GM18870 (cell line): ENCODE measurements at regions not wholly inside any gene's neighbourhood (a gene's known extent, or its start where the extent isn't known, plus 50 kb on each side); places are given as distances from the start of the nearest gene placed in this dataset.

Experiments used
- ATAC-seq: cut with Tn5 transposase; IDR thresholded peaks from one replicate; pipeline ENCODE4 v1.9.1; 2021; ENCODE audit warnings: moderate library complexity; ENCODE audit not compliant: unreplicated experiment

- no peak for ATAC-seq
These were observed 73.1 kb downstream of the RTP5 start for GRCh38 chr2:241942416-241943208.

GRCh38 chr2:241943209-241943850 lies 73.8 kb downstream of the RTP5 start:
- no peak for ATAC-seq

DNA sequence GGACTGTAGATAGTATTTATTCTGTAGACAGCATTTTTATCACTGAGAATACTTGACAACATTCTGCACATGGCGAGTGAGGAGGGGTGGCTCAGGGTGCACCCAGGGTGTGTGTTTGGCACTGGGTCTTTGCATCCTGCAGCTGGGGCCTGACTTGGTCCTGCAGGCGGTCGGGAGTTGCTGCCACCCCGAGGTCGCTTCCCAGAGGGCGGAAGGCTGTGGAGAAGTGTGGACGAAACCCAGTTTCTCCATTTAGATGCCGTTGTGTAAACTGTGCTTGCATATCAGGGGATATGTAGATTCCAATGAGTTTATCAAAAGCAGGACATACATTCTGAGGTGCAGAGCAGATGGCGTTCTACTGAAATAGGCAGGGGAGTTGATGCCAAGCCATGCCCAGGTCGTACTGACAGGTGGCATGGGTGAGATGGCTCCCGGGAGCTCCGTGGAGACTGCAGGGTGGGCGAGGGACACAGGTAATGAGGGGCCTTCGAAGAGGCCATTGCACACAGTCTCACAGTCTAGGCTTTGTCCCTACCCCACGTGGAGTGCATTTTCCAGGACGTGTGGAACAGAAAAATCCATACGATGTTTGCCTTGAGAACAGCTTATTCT lies 74.5 kb downstream of the RTP5 start:
- ATAC-seq = no peak

DNA sequence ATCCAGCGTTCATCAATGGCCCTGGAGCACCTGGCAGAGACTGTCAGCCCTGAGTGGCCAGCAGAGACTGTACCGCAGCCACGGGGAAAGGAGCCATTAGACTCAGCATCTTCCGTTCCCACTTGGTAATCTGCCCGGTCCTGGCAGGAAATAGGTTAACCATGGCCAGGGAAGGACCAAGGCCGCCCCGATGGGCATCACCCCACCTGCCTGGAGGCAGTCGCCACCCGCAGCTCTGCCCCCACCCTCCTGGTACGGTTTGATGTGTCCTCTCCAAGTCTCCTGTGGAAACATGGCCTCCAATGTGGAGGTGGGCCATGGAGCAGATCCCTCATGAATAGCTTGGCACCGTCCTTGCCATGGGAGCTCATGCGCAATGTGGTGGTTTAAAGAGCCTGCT lies 75.3 kb downstream of the RTP5 start:
- no peak for ATAC-seq

DNA sequence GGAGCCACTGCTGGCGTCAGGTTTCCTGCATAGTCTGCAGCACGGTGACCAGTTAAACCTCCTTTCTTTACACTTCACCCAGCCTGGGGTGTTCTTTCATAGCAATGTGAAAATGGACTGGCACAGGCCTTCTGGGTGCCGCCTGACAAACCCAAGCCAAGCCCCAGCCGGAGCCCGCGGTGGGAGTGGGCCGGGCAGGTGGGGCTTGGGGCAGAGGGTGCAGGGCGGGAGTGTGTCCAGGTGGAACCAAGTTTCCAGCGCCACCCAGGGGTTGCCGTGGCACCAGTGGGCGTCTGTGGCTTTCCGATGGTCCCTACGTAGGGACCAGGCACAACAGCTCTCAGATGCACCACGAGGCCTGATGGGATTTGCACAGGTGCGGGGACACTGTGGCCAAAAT lies 75.8 kb downstream of the RTP5 start:
- no peak for ATAC-seq

- no peak for ATAC-seq
These were observed 76.3 kb downstream of the RTP5 start for GRCh38 chr2:241945803-241946202.

DNA sequence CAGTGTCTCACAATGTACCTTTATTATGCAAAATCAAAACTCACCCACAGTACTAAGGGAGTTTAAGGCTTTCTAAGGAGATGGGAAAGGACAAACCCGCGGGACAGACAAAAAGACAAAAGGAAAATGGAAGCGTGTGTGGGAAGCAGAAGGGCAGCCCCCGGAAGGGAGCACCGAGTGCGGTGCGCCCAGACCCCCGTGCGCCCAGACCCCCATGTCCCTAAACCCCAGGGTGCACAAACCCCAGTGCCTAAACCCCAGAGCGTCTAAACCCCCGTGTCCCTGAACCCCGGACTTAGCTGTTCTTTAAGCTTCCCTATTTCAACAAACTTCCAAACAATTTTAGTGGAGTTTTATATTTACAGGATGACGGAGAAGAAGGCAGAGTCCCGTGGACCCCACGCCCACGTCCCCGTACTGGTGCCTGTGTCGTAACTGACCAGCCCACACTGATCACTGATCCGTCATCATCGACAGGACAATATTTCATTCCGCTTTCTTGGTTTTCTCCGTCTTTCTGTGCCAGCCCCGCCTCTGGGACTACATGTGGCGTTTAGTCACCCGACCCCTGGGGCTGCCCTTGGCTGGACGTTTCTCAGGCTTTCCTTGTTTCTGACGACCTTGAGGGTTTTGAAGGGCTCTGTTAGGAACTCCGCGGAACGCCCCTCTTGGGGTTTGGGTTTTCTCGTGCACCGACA lies 76.9 kb downstream of the RTP5 start:
- no peak for ATAC-seq

DNA sequence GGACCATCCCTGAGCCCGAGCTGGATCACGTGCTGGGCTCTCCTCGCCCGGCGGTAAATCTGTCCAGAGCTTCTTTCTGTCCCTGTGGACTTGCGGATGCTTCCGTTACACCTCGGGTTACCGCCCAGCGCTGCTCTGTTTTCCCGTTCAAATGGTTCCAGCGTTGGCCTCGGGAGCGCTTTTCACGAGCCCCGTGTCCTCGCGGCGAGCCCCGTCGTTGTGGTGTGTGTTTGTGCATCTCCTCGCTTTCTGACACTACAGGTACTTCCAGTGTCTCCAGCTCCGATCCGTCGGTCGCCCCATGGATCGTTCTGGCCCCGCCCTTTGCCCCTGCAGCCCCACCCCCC lies 77.4 kb downstream of the RTP5 start:
- no peak for ATAC-seq

DNA sequence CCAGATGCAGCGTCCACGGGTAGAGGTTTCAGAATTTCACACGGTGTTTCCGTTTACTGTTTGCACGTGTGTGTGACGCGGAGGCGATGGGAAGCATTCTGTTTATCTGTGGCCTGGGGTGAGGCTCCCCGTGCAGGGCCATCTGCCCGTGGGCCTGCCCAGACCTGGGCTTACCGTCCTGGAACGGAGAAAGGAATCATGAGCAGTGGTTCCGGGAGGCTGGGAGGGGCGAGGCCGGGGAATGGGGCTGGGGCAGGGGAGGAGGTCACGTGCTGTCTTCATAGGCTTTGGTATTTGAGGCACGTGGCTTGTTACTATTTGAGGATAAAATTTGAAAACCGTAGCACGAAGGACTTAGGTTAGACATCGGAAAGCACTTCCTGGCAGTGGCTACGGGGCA lies 77.9 kb downstream of the RTP5 start:
- no peak for ATAC-seq

DNA sequence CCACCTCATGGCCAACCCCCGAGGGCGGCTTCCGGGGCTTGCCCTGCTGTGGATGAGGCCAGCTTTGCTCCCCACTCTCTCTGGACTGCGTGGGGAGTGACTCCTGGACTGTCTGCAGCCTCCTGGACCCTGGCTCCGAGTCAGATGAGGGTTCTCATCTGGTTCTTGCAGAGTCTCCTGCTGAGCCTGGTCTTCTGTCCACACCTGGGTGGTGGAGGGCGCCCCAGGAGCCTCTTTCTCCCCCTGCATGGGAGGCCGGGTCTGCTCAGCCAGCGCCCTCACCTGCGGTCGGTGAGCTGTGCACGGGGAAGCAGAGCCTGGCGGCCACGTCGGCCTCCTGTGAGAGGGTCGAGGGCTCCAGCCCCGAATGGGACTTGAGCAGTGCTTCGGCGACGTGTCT lies 78.3 kb downstream of the RTP5 start:
- no peak for ATAC-seq

DNA sequence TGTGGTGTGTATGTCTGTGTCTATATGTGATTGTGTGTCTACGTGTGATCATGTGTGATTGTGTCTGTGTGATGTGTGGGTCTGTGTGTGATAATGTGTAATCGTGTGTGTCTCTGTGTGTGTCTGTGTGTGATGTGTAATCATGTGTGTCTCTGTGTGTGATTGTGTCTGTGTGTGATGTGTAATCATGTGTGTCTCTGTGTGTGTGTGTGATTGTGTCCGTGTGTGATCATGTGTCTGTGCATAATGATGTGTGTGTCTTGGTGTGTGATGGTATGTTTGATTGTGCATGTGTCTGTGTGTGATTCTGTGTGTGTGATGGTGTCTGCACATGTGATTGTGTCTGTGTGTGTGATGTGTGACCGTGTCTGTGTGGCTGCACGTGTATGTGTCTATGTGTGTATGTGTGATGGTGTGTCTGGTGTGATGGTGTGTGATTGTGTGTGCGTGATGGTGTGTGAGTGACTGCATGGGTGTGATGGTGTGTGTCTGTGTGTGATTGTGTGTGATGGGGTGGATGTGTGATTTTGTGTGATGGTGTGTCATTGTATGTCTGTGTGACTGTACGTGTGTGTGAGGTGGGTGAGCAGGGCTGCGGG lies 78.9 kb downstream of the RTP5 start:
- ATAC-seq = no peak

- no peak for ATAC-seq
These were observed 79.6 kb downstream of the RTP5 start for GRCh38 chr2:241948901-241949735.

DNA sequence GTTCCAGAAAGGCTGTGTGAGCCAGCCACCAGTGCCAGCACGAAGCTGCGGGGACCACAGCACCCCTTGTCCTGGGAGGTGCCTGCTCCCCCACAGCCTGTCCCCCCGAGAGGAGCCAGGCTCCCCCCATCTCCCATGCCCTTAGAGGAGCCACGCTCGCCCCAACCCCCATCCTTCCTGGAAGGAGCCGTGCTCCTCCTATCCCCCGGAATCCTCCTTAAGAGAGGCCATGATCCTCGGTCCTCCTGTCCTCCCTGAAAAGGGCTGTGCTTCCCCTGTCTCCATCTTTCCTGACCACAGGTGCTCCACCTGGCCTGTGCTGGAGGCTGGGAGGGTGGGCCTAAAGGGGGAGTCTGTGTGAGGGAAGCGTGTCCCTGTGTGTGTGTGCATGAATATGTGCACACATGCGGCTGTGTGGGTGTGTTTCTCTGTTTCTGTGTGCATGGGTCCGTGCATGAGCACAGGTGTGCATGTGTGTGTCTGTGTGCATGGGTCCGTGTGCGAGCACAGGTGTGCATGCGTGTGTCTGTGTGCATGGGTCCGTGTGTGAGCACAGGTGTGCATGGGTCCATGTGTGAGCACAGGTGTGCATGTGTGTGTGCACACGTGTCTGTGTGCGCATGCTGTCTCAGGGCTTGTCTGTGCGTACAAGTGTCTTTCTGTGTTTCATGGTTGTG lies 80.3 kb downstream of the RTP5 start:
- ATAC-seq = no peak

DNA sequence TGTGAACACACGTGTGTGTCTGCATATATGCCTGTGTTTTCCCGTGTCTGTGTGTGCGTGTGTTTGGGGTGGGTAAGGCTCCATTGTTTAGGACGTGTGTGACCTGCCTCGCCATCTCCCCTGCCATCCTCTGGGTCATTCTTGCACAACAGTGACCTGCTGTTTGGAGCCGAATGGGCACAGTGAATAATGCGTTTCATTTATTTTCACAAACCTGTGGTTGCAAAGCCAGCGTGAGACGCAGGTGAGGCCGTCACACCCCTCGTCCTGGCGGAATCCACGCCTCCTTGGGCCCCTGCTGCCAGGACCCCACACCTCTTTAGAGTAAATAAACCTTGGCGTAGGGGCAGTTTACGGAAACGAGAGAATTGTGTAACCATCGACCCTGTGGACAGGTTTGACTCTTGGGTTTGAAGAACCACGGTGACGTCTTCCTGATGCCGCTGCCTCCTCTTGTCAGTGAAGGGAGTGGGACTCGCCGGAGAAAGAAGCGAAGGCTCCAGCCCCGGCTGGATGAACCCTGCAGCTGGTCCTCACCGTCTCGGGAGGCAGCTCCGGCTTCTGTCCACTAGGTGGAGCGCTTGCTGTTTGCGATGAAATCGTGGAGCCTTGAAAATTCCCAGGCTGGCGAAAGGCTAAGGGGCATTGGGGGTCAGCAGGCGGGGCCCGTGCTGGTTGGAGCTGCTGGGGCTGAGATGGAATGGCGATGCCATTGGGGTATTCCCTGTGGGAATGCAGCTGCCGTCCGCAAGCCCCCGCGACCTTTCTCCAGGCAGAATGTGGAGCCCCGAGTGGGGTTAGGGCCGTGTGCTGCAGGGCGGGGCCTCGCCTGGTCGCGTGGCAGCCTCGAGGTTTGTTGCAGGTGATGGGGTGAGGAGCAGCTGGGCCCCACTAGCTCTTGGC lies 81.1 kb downstream of the RTP5 start:
- no peak for ATAC-seq

GRCh38 chr2:241951316-241951700 lies 81.8 kb downstream of the RTP5 start:
- no peak for ATAC-seq

DNA sequence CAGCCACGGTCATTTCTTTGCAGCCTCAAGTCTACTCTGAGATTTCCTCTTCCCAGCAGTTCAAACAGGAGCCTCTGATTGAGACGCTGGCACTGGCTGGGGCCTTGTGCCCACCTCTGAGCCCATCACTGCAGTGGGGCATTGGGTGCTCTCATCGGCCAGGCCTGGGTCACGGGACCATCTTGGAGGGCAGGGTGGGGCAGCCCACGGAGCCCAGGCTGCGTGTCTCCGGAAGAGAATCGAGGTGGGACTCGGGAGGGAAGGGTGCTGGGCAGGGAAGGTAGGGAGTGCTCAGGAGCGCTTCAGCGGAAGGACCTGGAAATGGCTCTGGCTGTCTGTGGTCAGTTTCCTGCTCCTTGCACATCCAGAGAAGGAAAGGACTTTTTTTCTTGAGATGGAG lies 82.4 kb downstream of the RTP5 start:
- ATAC-seq = no peak

DNA sequence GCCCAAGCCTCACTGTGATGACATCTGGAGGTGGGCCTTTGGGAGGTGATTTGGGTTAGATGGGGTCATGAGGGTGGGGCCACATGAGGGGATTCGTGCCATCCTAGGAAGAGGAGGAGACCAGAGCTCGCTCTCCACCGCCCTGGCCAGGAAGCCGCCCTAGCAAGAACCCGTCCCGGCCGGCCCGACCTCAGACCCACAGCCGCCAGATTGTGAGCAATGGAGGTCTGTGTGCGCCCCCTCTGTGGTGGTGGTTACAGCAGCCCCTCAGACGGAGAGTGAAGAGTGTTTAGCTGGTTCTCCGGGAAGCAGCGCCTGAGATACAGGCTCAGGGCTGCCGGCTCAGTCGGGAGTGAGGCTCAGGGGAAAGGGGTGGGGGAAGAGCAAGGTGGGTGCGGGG lies 83.3 kb downstream of the RTP5 start:
- no peak for ATAC-seq

- no peak for ATAC-seq
These were observed 83.9 kb downstream of the RTP5 start for GRCh38 chr2:241953324-241953928.
